ENCODE measurements at regions not wholly inside any gene's neighbourhood (a gene's known extent, or its start where the extent isn't known, plus 50 kb on each side); places are given as distances from the start of the nearest gene placed in this dataset.

DNA sequence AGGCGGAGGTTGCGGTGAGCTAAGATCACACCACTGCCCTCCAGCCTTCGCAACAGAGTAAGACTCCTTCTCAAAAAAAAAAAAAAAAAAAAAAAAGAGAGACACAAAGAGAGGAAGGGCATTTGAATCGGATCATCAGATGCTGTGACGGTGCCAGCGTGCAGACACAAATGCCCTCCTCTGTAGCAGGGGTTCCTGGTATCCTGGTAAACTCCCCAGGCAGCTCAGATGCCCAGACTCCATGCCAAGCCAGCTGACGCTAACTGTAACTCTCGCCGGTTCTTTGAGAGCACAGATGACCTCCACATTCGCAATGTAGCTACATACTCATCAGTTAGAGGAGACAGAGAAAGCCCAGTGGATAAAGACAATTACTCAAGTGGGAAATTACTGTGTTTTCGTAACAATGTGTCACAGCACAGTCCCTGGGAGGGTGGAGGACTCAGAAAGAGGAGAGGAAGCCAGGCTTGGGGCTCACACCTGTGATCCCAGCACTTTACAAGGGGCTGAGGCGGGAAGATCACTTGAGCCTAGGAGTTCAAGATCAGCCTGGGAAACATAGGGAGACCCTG is 153.1 kb downstream of the BRD1 start:
- DNase-seq = no peak

DNA sequence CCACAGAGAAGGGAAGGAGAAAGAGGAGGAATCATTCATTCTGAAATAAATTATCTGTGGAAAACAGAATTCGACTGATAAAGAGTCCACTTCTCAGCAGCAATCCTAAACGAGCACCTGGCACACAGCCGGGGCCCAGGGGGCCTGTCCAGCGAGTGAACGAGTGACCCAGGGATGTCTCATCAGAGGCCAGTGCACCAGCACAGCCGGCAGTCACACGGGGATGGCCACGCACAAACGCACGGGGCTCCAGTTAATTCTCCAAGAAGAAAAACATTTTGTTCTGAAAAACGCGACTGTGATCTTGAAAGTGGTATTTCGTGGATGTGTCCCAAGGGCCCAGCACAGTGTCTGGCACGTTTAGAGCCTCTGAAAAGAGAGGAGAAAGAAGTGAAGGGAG is 154.6 kb downstream of the BRD1 start:
- no peak for DNase-seq

DNA sequence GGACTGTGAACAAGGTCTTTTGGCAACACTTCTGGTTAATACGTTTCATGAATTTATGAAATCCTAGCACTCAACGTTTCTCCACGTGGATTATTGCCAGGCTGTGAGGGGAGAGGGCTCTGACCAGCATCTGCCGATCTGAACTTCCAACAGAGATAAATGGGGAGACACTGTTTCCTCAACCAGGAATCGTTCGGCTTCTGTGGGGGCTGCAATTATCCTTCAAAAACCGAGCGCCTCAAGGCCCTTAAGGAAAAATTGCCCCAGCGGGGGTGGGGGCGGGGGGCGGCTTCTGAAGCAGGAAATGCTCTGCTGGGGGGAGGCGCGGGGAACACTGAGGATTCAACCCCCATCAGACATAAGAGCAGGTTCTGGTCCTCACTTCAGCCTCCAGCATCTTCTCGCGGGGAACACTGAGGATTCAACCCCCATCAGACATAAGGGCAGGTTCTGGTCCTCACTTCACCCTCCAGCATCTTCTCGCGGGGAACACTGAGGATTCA is 155.6 kb downstream of the BRD1 start:
- DNase-seq = no peak

DNA sequence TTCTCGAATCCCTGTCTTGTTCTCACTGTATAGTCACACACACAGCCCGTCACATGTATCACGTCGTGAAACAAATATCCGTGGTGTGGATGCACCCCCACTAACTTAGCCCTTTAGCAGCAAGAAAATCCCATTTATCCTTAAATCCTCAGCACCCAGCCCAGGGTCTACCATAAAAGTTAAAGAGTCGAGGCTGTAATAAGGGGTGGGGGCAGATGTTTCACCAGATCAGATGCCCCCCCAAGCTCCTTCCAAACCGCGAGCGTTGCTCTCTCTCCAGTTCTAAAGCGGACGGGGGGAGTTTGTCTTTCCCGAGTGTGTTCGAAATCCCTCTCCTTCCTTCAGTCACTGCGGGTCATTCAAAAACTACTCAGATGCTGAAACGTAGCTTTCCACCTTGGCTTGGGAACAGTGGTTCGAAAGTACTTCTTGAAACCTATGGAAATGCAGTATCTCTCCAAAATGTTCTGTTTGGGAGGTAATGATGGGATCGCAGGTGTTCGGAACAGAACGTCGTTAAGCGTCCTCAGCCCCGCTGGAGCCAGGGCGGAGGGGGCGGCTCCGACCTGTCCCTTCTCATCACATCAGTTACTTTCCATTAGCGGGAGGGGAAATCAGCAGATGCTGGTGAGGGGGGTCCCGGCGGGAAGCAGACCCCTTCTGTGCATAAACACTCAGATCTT is 156.2 kb downstream of the BRD1 start:
- no peak for DNase-seq

DNA sequence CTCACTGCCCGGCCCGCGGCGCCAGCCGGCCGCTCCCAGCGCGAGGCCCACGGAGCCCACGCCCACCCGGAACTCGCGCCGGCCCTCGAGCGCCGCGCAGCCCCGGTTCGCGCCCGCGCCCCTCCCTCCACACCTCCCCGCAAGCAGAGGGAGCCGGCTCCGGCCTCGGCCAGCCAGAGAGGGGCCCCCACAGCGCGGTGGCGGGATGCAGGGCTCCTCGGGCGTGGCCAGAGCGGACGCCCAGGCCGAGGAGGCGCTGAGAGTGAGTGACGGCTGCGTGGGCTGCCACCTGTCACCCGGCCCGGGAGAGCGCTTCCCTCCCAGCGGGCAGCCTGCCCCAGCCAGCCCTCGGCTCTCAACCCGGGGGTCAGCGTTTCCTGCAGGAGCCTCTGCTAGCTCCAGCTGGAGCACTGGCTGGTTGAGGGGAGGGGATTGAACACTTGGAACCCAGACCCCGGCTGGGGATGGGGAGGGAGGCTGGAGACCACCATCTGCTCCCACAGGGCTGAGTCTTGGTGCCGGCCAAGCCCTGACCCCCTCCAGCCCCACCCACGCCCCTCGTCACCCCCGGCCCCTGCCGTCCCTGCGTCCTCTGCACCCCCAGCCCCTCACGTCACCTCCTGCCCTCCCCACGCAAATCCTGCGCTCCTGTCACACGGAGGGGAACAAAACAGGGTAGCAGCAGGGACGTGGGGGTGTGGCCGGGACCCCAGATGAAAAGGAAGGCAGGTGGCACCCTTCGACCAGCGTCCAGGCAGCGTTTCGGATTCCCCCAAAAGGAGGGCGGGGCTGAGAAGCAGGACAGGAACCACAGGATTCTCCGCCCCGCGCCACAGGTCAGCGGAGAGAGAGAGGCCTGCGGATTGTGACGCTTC is 157.0 kb downstream of the BRD1 start:
- DNase-seq = peak; percentile 25

DNA sequence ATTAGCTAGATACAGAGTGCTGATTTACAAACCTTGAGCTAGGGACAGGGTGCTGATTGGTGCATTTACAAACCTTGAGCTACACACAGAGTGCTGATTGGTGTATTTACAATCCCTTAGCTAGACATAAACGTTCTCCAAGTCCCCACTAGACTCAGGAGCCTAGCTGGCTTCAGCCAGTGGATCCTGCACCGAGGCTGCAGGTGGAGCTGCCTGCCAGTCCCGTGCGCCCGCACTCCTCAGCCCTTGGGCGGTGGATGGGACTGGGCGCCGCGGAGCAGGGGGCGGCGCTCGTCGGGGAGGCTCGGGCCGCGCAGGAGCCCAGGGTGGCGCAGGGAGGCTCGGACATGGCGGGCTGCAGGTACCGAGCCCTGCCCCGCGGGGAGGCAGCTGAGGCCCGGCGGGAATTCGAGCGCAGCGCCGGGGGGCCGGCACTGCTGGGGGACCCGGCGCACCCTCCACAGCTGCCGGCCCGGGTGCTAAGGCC is 157.7 kb downstream of the BRD1 start:
- DNase-seq = peak; percentile 27

DNA sequence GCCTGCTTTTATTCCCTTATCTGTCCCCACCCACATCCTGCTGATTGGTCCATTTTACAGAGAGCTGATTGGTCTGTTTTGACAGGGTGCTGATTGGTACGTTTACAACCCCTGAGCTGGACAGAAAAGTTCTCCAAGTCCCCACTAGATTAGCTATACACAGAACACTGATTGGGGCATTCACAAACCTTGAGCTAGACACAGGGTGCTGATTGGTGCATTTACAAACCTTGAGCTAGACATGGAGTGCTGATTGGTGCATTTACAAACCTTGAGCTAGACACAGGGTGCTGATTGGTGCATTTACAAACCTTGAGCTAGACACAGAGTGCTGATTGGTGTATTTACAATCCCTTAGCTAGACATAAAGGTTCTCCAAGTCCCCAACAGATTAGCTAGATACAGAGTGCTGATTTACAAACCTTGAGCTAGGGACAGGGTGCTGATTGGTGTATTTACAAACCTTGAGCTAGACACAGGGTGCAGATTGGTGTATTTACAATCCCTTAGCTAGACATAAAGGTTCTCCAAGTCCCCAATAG is 158.2 kb downstream of the BRD1 start:
- DNase-seq = peak; percentile 34

DNA sequence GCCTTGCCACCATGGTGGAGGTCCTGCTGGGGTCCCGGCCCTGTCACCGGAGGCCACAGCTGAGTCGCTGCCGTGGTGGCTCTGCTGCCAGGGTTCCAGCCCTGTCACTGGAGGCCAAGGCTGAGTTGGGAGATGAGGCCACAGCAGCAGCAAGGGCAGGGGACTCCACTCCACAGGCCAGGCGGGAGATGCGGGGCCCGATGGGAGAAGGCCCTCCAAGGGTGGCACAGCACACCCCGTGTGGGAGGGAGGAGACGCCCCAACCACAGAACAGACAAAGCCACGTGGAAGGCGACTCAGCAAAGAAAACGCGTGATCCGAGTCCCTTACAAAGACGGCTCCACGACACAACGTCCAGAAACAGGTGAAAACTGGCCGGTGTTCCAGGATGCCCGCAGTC is 159.3 kb downstream of the BRD1 start:
- DNase-seq = peak; percentile 40

DNA sequence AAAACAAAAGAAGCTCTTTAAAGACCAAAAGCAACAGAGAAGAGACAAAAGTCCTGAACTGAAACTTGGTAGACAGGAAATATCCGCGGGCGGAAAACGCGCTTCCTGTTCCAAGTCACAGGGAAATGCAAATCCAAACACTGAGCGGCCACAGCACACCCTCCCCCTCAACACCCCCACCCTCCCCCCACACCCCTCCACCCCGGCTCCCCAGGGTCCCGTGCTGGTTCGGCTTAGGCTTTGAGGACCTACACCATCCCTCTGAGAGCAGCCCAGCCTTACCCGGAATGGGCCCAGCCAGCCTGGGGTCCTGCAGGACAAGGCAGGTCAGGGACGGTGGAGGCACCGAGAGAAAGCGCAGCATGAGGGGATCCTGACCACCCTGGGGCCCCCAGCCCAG is 160.4 kb downstream of the BRD1 start:
- DNase-seq = peak; percentile 33

DNA sequence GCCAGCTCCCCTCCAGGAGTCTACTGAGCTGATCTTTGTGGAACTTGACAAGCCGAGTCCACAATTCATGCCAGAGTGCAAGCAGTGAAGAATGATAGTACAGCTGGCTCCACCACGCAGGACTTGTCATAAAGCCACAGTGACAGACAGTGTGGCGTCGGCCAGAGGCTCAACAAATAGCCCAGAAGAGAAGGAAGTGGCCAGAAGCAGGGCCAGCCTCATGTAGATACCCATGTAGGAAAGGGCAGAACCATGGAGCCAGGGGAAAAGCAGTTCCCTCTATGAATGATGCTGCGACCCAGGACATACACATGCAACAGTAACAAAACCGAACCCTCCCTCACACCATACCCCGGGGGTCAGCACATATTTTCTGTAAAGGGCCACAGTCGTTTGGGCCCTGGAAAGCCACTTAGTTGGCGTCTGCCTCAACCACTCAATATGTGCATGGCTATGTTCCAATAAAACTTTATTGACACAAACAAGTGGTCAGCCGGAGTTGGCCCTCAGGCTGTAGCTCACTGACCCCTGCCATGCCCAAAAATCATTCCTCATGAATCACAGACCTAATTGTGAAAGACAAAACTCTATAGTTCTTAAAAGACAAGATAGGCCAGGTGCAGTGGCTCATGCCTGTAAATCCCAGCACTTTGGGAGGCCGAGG is 161.4 kb downstream of the BRD1 start:
- peak; percentile 21 for DNase-seq

DNA sequence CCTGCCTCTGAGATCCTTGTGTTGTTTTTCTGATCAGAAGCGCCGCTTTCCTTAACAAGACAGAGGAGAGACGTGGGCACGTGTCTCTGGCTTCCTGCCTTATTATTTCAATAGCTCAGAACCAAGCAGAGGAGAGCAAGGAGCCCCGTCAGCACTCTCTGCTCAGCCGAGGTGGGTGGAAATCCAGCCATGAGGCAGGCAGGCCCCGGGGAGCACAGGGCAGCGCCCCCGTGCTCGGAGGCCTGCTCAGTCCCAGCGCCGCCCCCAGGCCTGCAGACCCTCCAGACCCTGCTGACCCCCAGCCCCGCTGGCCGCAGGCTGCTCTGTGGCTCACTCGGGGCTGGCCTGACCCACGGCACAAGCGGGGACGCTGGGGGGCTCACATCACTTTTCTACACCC is 162.8 kb downstream of the BRD1 start:
- no peak for DNase-seq

DNA sequence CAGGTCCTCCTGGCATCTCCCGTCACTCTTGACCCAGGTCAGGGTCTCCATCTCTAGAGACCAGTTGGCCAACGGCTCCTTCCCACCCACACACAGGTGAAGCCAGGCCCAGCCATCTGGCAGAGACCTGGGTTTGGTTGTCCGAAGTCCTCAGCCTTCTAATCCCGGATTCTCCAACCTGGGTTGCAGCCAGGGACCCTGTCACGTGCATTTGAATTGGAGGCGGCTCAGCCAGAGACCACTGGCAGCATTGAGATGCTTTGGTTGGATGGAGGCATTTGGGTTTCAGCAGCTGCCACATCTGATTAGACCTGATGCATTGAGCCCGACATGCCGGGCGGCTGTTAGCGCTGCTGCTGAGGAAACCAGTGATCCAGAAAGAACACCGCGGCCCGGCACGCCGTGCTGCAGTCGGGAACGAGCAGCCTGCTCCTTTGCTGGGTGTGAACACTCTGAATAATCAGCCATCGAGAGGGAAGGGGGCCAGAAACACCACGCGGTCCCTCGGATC is 163.2 kb downstream of the BRD1 start:
- DNase-seq = no peak

DNA sequence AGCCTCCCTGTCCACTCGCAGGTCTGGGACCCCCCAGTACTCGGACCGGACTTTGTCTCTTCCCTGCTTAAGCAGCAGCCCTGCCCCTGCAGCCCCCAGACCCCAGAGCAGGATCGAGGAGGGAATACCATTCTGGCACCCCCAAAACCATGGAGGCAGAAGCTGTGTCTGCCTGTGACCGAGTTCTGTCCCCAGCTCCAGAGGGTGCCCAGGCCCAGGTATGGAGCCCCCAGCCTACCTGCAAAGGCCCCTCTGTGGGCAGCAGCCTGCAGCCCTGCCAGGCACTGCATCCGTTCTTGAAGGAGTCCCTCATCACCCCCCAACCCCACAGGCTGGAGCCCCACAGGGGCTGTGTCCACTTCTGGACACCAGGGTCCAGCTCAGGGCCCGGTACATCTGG is 163.8 kb downstream of the BRD1 start:
- no peak for DNase-seq

DNA sequence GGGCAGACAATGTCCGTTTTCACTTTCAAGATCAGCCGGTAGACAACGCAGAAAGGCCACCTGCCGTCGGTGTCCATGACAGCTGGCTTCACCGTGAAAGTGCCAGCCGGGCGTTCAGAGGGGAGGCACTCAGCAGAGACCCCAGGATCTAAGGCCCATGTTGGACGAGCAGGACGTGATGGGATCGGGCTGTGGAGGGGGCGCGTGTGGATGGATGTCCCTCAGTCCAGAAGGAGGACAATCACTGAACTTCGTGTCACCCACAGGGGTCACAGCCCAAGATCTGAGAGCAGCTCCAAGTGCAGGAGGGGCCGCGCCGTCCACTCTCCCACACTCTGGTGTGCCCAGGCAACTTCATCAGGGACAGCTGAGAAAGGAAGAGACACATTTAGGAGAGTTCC is 164.4 kb downstream of the BRD1 start:
- DNase-seq = no peak

DNA sequence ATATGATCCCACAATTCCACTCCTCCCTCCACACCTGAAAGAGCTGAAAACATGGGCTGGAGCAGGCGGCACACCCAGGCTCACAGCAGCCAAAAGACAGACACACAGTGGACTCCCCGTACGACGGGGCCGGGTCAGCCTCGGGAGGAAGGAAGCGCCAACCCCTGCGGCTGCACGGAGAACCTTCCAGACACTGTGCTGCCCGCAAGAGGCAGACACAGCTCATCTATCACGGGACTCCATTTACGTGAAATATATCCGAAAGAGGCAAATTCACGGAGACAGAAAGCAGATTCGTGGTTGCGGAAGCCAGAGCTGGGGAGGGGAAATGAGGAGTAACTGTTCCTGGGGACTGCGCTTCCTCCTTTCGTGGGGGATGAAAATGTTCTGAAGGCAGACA is 165.0 kb downstream of the BRD1 start:
- DNase-seq = no peak

DNA sequence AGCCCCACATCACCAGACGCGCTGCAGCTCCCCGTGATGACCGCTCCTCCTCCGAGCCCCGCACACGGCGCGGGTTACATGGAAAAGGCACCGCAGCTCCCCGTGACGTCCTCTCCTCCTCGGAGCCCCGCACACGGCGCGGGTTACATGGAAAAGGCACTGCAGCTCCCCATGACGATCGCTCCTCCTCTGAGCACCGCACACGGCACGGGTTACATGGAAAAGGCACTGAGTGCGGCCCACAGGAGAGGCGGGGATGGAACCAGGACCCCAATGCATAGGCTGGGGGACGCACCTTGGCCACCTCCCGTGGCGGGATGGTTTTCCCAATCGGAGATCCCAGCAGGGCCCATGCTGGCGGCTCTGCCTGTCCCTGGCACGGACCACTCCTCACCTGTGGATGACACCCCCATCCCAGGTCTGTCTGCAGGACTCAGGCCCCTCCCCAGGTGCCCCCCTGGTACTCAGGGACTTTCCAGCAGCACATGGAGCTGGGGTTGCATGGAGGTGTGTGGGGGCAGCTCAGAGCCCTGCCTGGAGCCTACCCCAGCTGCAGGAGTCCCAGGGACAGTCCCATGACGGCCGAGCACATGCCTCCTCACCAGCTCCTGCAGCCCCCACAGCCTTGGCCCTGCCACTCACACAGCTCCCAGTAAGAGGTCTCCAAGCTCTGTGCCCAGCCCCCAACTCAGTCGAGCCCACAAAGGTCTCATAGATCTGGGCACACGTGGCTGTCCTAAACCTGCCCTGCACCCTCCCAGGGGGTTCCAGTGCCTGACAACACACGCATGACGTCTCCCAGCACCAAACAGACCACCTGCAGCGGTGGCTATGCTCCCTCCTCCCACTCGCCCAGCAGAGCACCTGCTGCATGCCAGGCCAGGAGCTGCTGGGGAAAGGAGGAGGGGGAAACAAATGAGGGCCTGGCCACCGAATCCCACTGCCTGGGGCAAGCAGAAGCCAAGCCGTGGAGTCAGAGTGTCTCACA is 166.6 kb downstream of the BRD1 start:
- no peak for DNase-seq

DNA sequence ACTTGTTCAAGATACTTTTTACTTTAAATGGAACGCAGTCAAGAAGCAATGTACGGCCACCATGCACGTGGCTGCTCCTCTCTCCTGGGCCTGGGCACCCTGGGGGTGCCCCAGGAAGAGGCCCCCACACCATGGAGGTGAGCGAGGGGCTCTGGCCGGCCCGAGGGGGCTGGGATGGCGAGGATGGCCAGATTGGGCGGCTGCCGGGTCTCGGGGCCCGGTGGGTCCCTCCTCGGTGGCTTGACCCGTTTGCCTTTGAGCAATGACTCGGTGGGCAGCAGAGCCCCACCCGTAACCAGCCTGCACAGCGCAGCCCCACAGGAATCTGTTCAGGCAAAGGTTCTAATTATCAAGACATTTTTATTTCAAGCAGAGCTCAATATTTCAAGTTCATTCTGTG is 167.4 kb downstream of the BRD1 start:
- DNase-seq = no peak

DNA sequence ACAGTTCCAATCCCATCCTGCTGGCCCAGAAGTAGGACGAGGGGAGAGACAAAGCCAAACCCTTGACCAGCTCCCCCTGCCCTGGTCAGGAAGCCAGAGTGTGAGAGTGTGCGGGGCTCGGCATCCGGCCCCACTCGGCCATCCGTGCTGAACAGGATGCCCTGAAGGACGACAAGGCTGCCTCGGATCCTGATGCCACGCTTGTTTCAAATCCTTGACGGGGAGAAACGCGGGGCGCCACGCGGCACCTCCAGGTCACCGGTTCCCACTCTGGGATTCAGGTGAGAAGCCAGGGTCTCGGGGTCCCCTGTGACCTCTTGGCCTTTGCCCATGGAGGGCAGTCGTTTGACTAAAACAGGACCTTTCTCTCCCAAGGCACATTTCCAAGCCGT is 167.8 kb downstream of the BRD1 start:
- DNase-seq = no peak

DNA sequence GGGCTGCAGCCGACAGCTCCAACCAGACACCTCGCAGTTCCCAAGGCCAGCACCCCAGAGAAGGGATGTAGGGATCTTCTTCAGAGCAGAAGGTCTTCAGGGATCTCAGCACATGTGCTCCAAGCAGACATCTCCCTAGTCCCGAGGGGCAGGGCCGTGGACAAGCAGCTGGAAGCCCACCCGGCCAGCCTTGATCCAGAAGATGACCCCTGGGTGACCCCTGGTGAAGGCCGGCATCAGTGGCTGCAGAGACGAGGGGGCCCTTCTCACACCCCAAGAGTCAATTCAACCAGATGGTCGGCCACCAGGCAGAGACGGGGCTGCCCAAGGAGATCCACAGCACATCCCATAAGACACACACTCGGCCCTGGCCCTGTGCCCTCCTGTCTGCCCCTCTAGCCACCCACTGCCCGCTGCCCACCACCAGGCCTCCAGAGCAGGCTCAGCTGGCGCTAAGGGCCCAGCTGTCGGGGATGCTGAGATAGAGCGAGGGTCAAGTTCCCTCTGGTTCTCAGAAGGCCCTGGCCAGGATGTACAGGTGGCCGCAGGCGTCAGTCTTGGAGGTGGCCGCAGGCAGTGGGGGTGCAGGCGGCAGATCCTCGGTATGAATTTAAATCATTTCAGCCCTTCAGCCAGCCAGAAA is 168.3 kb downstream of the BRD1 start:
- no peak for DNase-seq

DNA sequence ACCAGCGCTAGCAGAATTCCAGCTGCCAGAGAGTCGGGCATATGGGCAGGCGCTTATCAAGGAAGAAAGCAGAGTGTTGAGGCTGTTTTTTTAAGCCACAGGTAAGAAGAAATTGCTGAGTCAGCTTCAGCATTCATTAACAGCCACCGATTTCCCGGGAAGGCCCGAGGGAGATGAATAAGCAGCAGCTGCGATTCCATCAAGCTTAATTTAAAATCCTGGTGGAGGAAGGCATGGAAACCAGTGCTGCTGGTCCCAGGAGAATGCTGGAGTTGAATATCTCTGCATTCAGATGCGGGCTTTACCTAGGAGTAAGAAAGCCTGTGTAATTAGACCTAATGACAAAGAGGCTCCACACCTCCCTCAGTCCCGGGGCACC is 168.8 kb downstream of the BRD1 start:
- no peak for DNase-seq

Measured in hematopoietic multipotent progenitor cell treated with erythropoietin and hydrocortisone succinate and interleukin-3 and kit ligand, for 4 days (in vitro differentiated cells).